Chondrocyte (in vitro differentiated cells): ENCODE measurements at regions not wholly inside any gene's neighbourhood (a gene's known extent, or its start where the extent isn't known, plus 50 kb on each side); places are given as distances from the start of the nearest gene placed in this dataset.

Source experiments
- DNase-seq: peaks from one replicate; pipeline ENCODE4 v3.0.0; 2021; ENCODE audit warnings: mixed read lengths, low spot score
- H3K27ac Mint-ChIP-seq: one replicate; pipeline ENCODE4 v1.8.0; 2021; ENCODE audit warnings: mild to moderate bottlenecking, moderate library complexity, mixed read lengths; ENCODE audit not compliant: unreplicated experiment
- H3K27me3 Mint-ChIP-seq: 2 replicates; pipeline ENCODE4 v1.8.0; 2021; ENCODE audit warnings: low read depth, mixed read lengths
- H3K36me3 Mint-ChIP-seq: 2 replicates; pipeline ENCODE4 v1.8.0; 2021; ENCODE audit warnings: low read depth, mixed read lengths
- H3K4me1 Mint-ChIP-seq: 2 replicates; pipeline ENCODE4 v1.8.0; 2021; ENCODE audit warnings: low read depth, mild to moderate bottlenecking, mixed read lengths
- H3K4me3 Mint-ChIP-seq: one replicate; pipeline ENCODE4 v1.8.0; 2021; ENCODE audit warnings: mild to moderate bottlenecking, moderate library complexity, mixed read lengths; ENCODE audit not compliant: unreplicated experiment
- H3K9me3 Mint-ChIP-seq: 2 replicates; pipeline ENCODE4 v1.8.0; 2021; ENCODE audit warnings: low read depth, mixed read lengths
- CTCF ChIP-seq: fragments of 200-600 bp; sonication (generic); IDR thresholded peaks from 2 replicates; pipeline ENCODE4 v1.5.0; 2021; ENCODE audit warnings: antibody characterized with exemption, mild to moderate bottlenecking, moderate library complexity

- Mint-ChIP-seq H3K36me3 (peaks cover 3% of the 10 kb centered on the region), H3K4me1 (no peaks in the 10 kb centered on the region), H3K9me3 (peaks cover 12% of the 10 kb centered on the region), H3K4me3 (no peak overlapping the region), H3K27me3 (peaks cover 47% of the 10 kb centered on the region), H3K27ac (no peak overlapping the region)
- no peak for TF ChIP-seq CTCF
- no peak for DNase-seq
Measured at GRCh38 chr12:47458279-47458678, 247.6 kb downstream of the RPAP3 start.

GRCh38 chr12:47449797-47450196, 256.0 kb downstream of the RPAP3 start:
- no peak for DNase-seq
- H3K27ac Mint-ChIP-seq: no peak overlapping the region
- no peak overlapping the region for H3K4me3 Mint-ChIP-seq
- no peak for TF ChIP-seq CTCF
- H3K9me3 Mint-ChIP-seq: peaks cover 4% of the 10 kb centered on the region
- H3K4me1 Mint-ChIP-seq: peaks cover 7% of the 10 kb centered on the region
- peaks cover under 1% of the 10 kb centered on the region for H3K36me3 Mint-ChIP-seq
- peaks cover 26% of the 10 kb centered on the region for H3K27me3 Mint-ChIP-seq

GRCh38 chr12:47442310-47442709, 263.5 kb downstream of the RPAP3 start:
- no peak for DNase-seq
- Mint-ChIP-seq H3K27me3 (no peaks in the 10 kb centered on the region), H3K4me3 (no peak overlapping the region), H3K36me3 (peaks cover 9% of the 10 kb centered on the region), H3K27ac (no peak overlapping the region), H3K9me3 (peaks cover 48% of the 10 kb centered on the region), H3K4me1 (no peaks in the 10 kb centered on the region)
- TF ChIP-seq CTCF: no peak

- H3K9me3 Mint-ChIP-seq: peaks cover 50% of the 10 kb centered on the region
- H3K4me3 Mint-ChIP-seq: no peak overlapping the region
- H3K27ac Mint-ChIP-seq: no peak overlapping the region
- TF ChIP-seq CTCF: no peak
- peaks cover 9% of the 10 kb centered on the region for H3K36me3 Mint-ChIP-seq
- no peak for DNase-seq
- H3K4me1 Mint-ChIP-seq: no peaks in the 10 kb centered on the region
- H3K27me3 Mint-ChIP-seq: no peaks in the 10 kb centered on the region
Measured at GRCh38 chr12:47441490-47441889, 264.3 kb downstream of the RPAP3 start.

GRCh38 chr12:47438175-47438574, 267.7 kb downstream of the RPAP3 start:
- DNase-seq: no peak
- Mint-ChIP-seq H3K9me3 (peaks cover 54% of the 10 kb centered on the region), H3K27me3 (peaks cover 8% of the 10 kb centered on the region), H3K4me1 (no peaks in the 10 kb centered on the region), H3K27ac (no peak overlapping the region), H3K36me3 (peaks cover 5% of the 10 kb centered on the region), H3K4me3 (no peak overlapping the region)
- no peak for TF ChIP-seq CTCF
